Breast epithelium (tissue), 3 donors: ENCODE measurements at regions not wholly inside any gene's neighbourhood (a gene's known extent, or its start where the extent isn't known, plus 50 kb on each side); places are given as distances from the start of the nearest gene placed in this dataset.

Source experiments
- CTCF ChIP-seq, 3 donors: fragments of 450-650 bp; IDR thresholded peaks; one replicate each; pipeline ENCODE4 v1.5.1; 2016 to 2017; ENCODE audit warnings: antibody characterized with exemption in 3 of 3, mild to moderate bottlenecking in 3 of 3, moderate library complexity in 3 of 3
- POLR2A ChIP-seq: fragments of 450-650 bp; IDR thresholded peaks from one replicate; pipeline ENCODE4 v1.6.1; 2016; ENCODE audit warnings: antibody characterized with exemption, mild to moderate bottlenecking, moderate library complexity
- POLR2AphosphoS5 ChIP-seq, 3 donors: sonication (generic); formaldehyde crosslinking; IDR thresholded peaks; one replicate each; pipeline ENCODE4 v1.6.1; 2017; ENCODE audit warnings: antibody characterized with exemption in 3 of 3

DNA sequence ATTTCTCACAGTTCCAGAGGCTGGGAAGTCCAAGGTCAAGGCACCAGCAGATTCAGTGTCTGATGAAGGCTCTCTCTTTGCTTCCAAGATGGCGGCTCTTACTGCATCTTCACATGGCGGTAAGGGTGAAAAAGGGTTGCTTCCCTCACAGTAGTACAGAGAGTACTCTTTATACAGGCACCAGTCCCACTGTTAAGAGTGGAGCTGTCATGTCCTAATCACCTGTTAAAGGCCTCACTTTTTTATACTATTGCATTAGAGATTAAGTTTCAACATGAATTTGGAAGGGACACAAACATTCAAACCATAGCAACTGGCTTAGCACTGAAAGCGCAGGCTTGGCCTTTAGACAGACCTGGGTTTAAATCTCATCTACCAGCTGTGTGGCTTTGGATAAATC, 50.0 kb upstream of the TCL1A start:
- no peak for TF ChIP-seq CTCF (IDR thresholded peaks at IDR 0.05)
- no peak for TF ChIP-seq POLR2A
- TF ChIP-seq POLR2AphosphoS5 (IDR thresholded peaks at IDR 0.05): no peak
